ENCODE measurements at regions not wholly inside any gene's neighbourhood (a gene's known extent, or its start where the extent isn't known, plus 50 kb on each side); places are given as distances from the start of the nearest gene placed in this dataset.

- H3K36me3 ChIP-seq = no peaks in the 10 kb centered on the region
- no peaks in the 10 kb centered on the region for H3K9me3 ChIP-seq (ENCODE audit: low read depth)
- H3K27ac ChIP-seq = no peak overlapping the region
- no peak overlapping the region for H3K4me3 ChIP-seq
- H3K27me3 ChIP-seq = no peaks in the 10 kb centered on the region
- no peak for DNase-seq (ENCODE audit: low read depth in 1 of 2, low spot score in 1 of 2)
- no peaks in the 10 kb centered on the region for H3K4me1 ChIP-seq (ENCODE audit: low read depth)
- TF ChIP-seq CTCF (IDR thresholded peaks at IDR 0.05; ENCODE audit: low read depth, low read length) = no peak
Measured at GRCh38 chr20:48406912-48407340, 420.9 kb downstream of the PREX1 start.

- no peak for TF ChIP-seq CTCF (IDR thresholded peaks at IDR 0.05; ENCODE audit: low read depth, low read length)
- H3K27me3 ChIP-seq = no peaks in the 10 kb centered on the region
- H3K27ac ChIP-seq = no peak overlapping the region
- no peaks in the 10 kb centered on the region for H3K9me3 ChIP-seq (ENCODE audit: low read depth)
- no peak overlapping the region for H3K4me3 ChIP-seq
- DNase-seq (ENCODE audit: low read depth in 1 of 2, low spot score in 1 of 2) = no peak
- H3K4me1 ChIP-seq (ENCODE audit: low read depth) = no peaks in the 10 kb centered on the region
- no peaks in the 10 kb centered on the region for H3K36me3 ChIP-seq
Measured at GRCh38 chr20:48406498-48406897, 421.3 kb downstream of the PREX1 start.

DNA sequence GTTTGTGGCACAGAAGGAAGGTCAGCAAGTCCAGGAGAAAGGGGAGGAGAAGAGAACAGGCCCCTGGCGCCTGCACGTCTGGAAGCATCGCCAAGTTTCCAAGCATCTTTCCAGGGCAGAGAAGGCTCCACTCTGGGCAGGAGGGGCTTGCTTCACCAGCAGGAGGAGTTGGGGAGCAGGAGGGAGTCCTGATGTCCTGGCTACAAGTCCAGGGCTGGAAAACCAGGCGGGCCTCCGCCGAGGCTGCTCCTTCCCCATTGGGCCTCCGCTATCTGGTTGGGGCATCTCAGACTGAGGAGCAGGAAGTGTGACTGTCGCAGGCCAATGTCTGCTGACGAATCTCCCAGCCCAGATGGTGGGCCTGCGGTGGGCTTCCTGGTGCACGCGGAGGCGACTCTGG lies 421.9 kb downstream of the PREX1 start:
- Histone ChIP-seq H3K27me3 (no peaks in the 10 kb centered on the region), H3K4me1 (ENCODE audit: low read depth) (no peaks in the 10 kb centered on the region), H3K27ac (no peak overlapping the region), H3K9me3 (ENCODE audit: low read depth) (no peaks in the 10 kb centered on the region), H3K36me3 (no peaks in the 10 kb centered on the region), H3K4me3 (no peak overlapping the region)
- no peak for DNase-seq (ENCODE audit: low read depth in 1 of 2, low spot score in 1 of 2)
- TF ChIP-seq CTCF (IDR thresholded peaks at IDR 0.05; ENCODE audit: low read depth, low read length) = no peak

DNA sequence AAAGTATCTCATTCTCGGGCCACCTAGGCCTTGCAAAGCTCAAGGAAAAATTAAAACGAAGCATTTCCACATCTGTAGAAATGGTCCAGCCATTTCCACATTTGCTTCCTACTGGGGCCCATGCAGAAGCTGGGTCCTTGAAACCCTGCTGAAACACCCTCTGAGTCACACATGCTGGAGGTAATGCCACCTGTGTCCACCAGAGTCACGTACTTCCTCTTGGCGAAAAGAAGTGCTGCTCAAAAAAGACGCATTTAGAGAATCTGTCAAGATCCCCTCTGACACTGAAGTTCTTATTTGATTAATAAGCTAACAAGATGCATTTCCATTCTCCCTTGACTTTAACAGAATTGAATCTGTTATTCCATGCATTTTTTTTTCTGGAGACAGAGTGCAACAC lies 423.2 kb downstream of the PREX1 start:
- Histone ChIP-seq H3K27ac (no peak overlapping the region), H3K4me3 (no peak overlapping the region), H3K36me3 (no peaks in the 10 kb centered on the region), H3K9me3 (ENCODE audit: low read depth) (no peaks in the 10 kb centered on the region), H3K27me3 (no peaks in the 10 kb centered on the region), H3K4me1 (ENCODE audit: low read depth) (no peaks in the 10 kb centered on the region)
- no peak for TF ChIP-seq CTCF (IDR thresholded peaks at IDR 0.05; ENCODE audit: low read depth, low read length)
- no peak for DNase-seq (ENCODE audit: low read depth in 1 of 2, low spot score in 1 of 2)

DNA sequence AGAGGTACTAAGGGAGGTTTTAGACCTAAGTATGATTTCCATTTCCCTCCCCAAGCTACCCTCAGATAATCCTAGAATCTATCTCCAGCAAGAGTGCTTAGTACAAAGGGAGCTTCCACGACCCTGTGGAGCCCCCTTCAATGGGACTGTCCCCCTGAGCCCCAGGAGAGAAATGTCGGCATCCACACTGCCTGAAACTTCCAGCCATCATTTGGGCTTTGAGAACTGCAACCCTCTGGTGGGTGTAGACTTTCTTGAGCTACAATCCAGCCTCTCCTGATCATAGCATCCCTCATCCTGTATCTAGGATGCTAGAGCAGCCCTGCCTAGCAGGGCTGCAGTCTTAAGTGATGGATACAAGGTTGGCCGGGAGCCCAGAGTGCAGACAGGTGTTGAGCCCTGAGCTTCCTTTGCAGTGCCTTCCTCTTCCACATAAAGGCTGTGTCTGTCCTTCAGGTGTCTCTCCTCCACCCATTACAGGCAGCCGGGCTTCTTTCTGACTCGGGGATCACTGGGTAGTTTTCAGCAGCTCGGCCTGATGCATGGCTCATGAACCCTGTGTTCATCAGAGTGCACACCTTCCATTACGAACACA lies 424.5 kb downstream of the PREX1 start:
- no peaks in the 10 kb centered on the region for H3K27me3 ChIP-seq
- no peaks in the 10 kb centered on the region for H3K4me1 ChIP-seq (ENCODE audit: low read depth)
- DNase-seq (ENCODE audit: low read depth in 1 of 2, low spot score in 1 of 2) = no peak
- no peak overlapping the region for H3K27ac ChIP-seq
- H3K4me3 ChIP-seq = no peak overlapping the region
- H3K9me3 ChIP-seq (ENCODE audit: low read depth) = no peaks in the 10 kb centered on the region
- no peak for TF ChIP-seq CTCF (IDR thresholded peaks at IDR 0.05; ENCODE audit: low read depth, low read length)
- no peaks in the 10 kb centered on the region for H3K36me3 ChIP-seq

DNA sequence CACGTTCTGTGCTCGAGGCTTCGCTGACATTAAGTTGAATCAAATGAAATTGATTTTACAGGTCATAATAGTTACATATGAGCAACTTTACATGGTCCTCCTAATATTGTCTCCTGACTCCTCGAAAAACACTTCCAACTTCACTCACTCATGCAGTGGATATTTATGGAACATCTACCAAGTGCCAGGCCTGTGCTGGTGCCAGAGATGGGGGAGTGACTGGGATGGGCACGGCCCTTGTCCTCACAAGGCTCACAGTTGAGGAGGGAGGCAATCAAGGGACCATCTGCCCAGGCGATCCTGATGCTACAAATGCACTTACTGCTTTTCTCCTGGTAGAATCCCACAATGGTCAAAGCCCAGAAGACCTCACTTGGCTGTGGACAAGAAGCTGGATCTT lies 426.4 kb downstream of the PREX1 start:
- DNase-seq (ENCODE audit: low read depth in 1 of 2, low spot score in 1 of 2) = no peak
- TF ChIP-seq CTCF (IDR thresholded peaks at IDR 0.05; ENCODE audit: low read depth, low read length) = no peak
- H3K4me3 ChIP-seq = no peak overlapping the region
- H3K36me3 ChIP-seq = no peaks in the 10 kb centered on the region
- no peak overlapping the region for H3K27ac ChIP-seq
- H3K27me3 ChIP-seq = no peaks in the 10 kb centered on the region
- no peaks in the 10 kb centered on the region for H3K4me1 ChIP-seq (ENCODE audit: low read depth)
- no peaks in the 10 kb centered on the region for H3K9me3 ChIP-seq (ENCODE audit: low read depth)
